ENCODE measurements at regions not wholly inside any gene's neighbourhood (a gene's known extent, or its start where the extent isn't known, plus 50 kb on each side); places are given as distances from the start of the nearest gene placed in this dataset.

DNA sequence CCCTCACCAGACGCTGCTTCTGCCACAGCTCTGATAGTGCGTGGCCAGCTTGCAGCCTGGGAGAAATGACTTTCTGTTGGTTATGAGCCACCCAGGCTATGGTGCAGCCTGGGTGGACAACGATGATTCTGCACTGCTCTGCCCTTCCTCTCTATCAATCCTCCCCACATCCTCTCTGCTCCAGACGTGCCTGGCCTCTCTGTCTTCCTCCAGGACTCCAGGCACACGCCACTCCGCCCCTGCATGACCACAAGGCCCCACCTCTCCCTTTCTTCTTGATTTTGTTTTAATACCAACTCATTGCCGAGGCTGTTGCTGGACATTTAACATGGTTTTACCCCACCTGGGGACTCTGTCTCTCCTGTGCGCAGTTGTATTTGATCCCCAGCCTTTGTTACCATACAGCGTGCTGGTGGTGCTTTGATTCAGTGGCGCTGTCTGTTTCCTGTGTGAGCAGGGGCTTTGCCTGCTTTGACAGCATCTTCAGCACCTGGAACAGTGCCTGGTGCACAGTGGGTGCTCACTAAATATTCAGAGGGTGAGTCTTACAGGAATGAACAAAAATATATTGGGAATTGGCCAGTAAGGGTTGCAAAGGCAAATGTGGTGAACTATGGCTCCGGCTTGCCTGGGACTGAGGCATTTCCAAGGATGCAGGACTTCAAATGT lies 280.9 kb downstream of the CDH26 start (continued):
- no peak for TF ChIP-seq ZNF37A (tag by site-specific recombination; IDR thresholded peaks at IDR 0.05)

DNA sequence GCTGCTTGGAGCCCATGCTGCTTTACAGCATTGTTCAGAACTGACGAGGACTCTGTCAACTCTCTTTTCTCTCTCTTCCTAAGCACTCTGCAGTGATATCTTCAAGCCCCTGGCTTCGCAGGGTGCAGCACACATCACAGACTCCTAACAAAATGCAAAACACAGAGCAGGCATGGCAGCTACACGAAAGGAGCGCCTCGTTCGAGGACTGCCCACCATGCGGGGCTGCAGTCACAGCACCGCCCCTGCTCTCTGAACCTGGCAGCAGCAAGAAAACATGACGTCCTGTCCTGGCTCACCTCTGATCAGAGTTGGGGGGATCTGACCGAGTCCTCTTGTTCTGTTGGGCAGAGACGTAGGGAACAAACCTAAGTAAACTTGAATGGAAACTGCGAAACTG lies 281.7 kb downstream of the CDH26 start:
- ChIA-PET POLR2A (no interaction called here), CTCF (no interaction called here)
- TF ChIP-seq ZFP3 (tag by site-specific recombination; IDR thresholded peaks at IDR 0.05; ENCODE audit: low read depth) (no peak), ZNF610 (tag by site-specific recombination; IDR thresholded peaks at IDR 0.05; ENCODE audit: borderline replicate concordance) (no peak), ZNF416 (tag by site-specific recombination; IDR thresholded peaks at IDR 0.05) (no peak), ZNF560 (tag by site-specific recombination; IDR thresholded peaks at IDR 0.05; ENCODE audit: borderline replicate concordance) (no peak), ZNF211 (tag by site-specific recombination; IDR thresholded peaks at IDR 0.05; ENCODE audit: low read depth) (no peak), ZBTB48 (tag by site-specific recombination; IDR thresholded peaks at IDR 0.05) (no peak), ZNF596 (tag by site-specific recombination; IDR thresholded peaks at IDR 0.05) (no peak), ZNF621 (tag by site-specific recombination; IDR thresholded peaks at IDR 0.05) (no peak), GLIS1 (tag by site-specific recombination; IDR thresholded peaks at IDR 0.05) (no peak)
- TF ChIP-seq, protein P1, sequence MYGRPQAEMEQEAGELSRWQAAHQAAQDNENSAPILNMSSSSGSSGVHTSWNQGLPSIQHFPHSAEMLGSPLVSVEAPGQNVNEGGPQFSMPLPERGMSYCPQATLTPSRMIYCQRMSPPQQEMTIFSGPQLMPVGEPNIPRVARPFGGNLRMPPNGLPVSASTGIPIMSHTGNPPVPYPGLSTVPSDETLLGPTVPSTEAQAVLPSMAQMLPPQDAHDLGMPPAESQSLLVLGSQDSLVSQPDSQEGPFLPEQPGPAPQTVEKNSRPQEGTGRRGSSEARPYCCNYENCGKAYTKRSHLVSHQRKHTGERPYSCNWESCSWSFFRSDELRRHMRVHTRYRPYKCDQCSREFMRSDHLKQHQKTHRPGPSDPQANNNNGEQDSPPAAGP (tag by site-specific recombination; IDR thresholded peaks at IDR 0.05), result no peak

DNA sequence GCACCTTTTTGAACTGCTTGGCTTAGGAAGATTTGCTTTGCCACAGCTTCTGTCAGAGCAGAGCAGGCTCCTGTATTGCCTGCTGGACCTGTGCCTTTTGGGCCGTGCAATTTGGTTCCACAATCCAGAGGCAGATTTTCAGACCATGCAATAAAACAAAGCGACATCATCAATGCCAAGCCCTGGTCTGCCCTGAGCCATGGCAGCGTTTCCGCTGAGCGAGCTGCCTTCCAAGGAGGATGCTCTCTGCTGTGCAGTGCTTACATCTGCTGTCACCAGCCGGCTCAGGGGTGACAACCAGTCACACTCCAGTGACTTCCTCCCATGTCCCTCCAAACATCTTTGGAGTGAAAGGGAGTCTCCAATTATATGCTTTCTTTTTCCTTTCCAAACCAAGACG lies 282.2 kb downstream of the CDH26 start:
- ChIA-PET CTCF (no interaction called here), POLR2A (no interaction called here)
- no peaks in the 10 kb centered on the region for H3K4me1 ChIP-seq (ENCODE audit: control insufficient read depth, insufficient read depth, low read length)
- H3K9me3 ChIP-seq (ENCODE audit: control insufficient read depth, insufficient read depth, low read depth, low read length), result no peaks in the 10 kb centered on the region
- no peak overlapping the region for H3K27ac ChIP-seq (ENCODE audit: extremely low read depth, low read depth, low read length)
- TF ChIP-seq, protein P2, sequence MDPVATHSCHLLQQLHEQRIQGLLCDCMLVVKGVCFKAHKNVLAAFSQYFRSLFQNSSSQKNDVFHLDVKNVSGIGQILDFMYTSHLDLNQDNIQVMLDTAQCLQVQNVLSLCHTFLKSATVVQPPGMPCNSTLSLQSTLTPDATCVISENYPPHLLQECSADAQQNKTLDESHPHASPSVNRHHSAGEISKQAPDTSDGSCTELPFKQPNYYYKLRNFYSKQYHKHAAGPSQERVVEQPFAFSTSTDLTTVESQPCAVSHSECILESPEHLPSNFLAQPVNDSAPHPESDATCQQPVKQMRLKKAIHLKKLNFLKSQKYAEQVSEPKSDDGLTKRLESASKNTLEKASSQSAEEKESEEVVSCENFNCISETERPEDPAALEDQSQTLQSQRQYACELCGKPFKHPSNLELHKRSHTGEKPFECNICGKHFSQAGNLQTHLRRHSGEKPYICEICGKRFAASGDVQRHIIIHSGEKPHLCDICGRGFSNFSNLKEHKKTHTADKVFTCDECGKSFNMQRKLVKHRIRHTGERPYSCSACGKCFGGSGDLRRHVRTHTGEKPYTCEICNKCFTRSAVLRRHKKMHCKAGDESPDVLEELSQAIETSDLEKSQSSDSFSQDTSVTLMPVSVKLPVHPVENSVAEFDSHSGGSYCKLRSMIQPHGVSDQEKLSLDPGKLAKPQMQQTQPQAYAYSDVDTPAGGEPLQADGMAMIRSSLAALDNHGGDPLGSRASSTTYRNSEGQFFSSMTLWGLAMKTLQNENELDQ (tag by site-specific recombination; IDR thresholded peaks at IDR 0.05; ENCODE audit: low read depth), result no peak
- no peak for TF ChIP-seq SETDB1 (IDR thresholded peaks at IDR 0.05; ENCODE audit: insufficient read length, low read length)
- TF ChIP-seq ZBTB20 (tag by site-specific recombination; IDR thresholded peaks at IDR 0.05), result no peak
- no peak for TF ChIP-seq ZNF670 (tag by site-specific recombination; IDR thresholded peaks at IDR 0.05; ENCODE audit: low read depth)
- H3K4me3 ChIP-seq (ENCODE audit: low read depth, low read length), result no peak overlapping the region
- H3K36me3 ChIP-seq (ENCODE audit: control insufficient read depth in 2 of 2, insufficient read depth in 1 of 2, low read length in 2 of 2), result no peaks in the 10 kb centered on the region

More for the DNA sequence above, 281.7 kb downstream of the CDH26 start:
- Histone ChIP-seq H3K4me3 (ENCODE audit: low read depth, low read length) (no peak overlapping the region), H3K4me1 (ENCODE audit: control insufficient read depth, insufficient read depth, low read length) (no peaks in the 10 kb centered on the region), H3K9me3 (ENCODE audit: control insufficient read depth, insufficient read depth, low read depth, low read length) (no peaks in the 10 kb centered on the region), H3K27ac (ENCODE audit: extremely low read depth, low read depth, low read length) (no peak overlapping the region), H3K36me3 (ENCODE audit: control insufficient read depth in 2 of 2, insufficient read depth in 1 of 2, low read length in 2 of 2) (no peaks in the 10 kb centered on the region)

DNA sequence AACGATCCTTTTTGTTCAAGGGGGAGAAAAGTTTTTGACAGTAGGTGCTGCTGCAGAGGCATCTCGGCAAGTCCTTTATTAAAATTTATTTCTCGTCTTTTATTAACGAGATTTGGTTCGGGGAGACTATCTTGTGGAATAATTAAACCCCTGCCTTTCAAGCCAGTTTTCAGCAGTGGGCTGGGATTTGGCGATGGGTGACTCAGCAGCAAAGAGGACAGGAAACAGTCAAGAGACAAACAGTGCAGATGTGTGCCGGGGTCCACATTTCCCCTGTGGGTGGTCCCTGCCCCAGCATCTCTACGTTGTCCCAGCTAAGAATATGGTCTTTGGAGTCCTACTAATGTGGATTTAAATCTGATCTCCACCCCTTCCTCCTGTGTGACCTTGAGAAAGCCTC lies 282.8 kb downstream of the CDH26 start:
- TF ChIP-seq ZBTB10 (tag by site-specific recombination; IDR thresholded peaks at IDR 0.05), result no peak
- Histone ChIP-seq H3K9me3 (ENCODE audit: control insufficient read depth, insufficient read depth, low read depth, low read length) (no peaks in the 10 kb centered on the region), H3K4me1 (ENCODE audit: control insufficient read depth, insufficient read depth, low read length) (no peaks in the 10 kb centered on the region), H3K36me3 (ENCODE audit: control insufficient read depth in 2 of 2, insufficient read depth in 1 of 2, low read length in 2 of 2) (no peaks in the 10 kb centered on the region), H3K27ac (ENCODE audit: extremely low read depth, low read depth, low read length) (no peak overlapping the region), H3K4me3 (ENCODE audit: low read depth, low read length) (no peak overlapping the region)
- ChIA-PET POLR2A (no interaction called here), CTCF (no interaction called here)

All from HEK293 (cell line).